ENCODE measurements at regions not wholly inside any gene's neighbourhood (a gene's known extent, or its start where the extent isn't known, plus 50 kb on each side); places are given as distances from the start of the nearest gene placed in this dataset.

DNA sequence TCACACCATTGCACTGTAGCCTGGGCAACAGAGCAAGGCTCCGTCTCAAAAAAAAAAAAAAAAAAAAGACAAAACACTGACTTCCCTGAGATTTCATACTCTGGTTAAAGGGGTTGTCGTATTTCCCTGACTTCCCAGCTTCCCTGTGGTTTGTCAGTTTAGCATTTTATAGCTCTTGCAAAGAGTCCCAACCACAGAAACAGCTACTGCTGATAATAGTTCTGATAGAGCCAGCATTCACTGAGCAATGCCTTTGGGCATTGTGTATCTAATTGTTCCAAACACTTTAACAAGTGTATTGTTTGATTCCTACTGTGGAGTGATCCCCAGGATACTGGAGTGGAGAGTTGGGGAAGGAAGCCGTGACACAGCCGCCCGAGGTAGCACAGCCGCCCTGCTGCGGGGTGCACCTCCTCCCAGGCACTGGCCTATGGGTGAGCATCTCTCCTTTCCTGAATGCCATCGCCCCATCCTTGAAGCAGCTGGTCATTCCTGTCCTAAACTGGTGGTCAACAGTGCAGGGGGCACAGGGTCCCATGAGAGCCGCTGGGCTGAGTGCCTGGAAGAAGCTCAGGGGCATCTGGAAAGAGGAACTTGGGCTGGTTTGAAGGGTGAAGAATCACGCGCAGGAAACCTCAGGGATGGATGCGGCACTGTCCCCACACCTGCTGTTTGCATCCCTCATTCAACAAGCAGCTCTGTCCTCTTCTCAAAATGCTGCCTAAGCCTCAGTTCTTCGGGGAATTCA, 81.0 kb upstream of the TMEM18 start:
- H3K4me3 ChIP-seq (ENCODE audit: low read depth, low read length), result no peak overlapping the region
- TF ChIP-seq, protein P1, sequence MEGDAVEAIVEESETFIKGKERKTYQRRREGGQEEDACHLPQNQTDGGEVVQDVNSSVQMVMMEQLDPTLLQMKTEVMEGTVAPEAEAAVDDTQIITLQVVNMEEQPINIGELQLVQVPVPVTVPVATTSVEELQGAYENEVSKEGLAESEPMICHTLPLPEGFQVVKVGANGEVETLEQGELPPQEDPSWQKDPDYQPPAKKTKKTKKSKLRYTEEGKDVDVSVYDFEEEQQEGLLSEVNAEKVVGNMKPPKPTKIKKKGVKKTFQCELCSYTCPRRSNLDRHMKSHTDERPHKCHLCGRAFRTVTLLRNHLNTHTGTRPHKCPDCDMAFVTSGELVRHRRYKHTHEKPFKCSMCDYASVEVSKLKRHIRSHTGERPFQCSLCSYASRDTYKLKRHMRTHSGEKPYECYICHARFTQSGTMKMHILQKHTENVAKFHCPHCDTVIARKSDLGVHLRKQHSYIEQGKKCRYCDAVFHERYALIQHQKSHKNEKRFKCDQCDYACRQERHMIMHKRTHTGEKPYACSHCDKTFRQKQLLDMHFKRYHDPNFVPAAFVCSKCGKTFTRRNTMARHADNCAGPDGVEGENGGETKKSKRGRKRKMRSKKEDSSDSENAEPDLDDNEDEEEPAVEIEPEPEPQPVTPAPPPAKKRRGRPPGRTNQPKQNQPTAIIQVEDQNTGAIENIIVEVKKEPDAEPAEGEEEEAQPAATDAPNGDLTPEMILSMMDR (conservative IDR thresholded peaks at IDR 0.05; ENCODE audit: low read depth, low read length), result no peak
- no peak for DNase-seq (ENCODE audit: low read depth)

DNA sequence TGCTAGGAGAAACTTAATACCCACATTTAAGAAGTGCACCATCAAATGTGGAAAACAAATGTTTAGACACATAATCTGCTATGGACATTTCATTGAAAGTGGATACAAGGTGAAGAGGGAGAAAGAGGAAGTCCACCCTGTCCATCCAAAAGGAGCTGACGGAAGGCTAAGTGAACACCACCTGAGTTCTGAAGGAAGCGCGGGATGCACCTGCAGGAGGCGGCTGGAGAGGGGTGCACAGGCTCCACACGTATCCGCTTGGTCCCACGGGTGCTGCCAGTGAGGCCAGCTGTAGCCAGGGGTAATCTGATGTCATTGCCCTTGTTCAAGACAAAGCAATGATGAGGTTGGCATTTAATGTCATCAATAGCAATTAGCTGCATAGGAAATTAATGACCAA, 75.9 kb upstream of the TMEM18 start:
- DNase-seq (ENCODE audit: low read depth), result no peak
- TF ChIP-seq, protein P1 (conservative IDR thresholded peaks at IDR 0.05; ENCODE audit: low read depth, low read length), result no peak
- H3K4me3 ChIP-seq (ENCODE audit: low read depth, low read length), result no peak overlapping the region

DNA sequence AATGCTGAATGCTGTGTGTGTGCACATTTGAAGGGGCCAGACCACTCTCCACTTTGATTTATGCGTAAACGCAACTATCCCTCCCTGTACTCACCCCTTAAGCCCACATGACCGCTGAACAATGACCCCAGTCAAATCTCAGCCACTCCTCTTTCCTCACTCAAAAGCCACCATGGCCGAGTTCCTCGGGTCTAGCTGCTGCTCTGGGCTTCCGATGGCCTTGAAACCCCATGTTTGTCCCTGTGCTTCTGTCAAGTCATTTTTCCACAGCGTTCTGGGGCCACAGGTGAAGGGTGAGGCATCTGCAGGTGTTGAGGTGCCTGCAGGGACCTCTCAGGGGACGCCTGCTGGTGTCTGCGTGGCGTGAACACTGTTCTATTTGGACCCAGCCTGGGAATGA, 74.3 kb upstream of the TMEM18 start:
- DNase-seq (ENCODE audit: low read depth), result no peak
- no peak overlapping the region for H3K4me3 ChIP-seq (ENCODE audit: low read depth, low read length)
- TF ChIP-seq, protein P1 (conservative IDR thresholded peaks at IDR 0.05; ENCODE audit: low read depth, low read length), result no peak

DNA sequence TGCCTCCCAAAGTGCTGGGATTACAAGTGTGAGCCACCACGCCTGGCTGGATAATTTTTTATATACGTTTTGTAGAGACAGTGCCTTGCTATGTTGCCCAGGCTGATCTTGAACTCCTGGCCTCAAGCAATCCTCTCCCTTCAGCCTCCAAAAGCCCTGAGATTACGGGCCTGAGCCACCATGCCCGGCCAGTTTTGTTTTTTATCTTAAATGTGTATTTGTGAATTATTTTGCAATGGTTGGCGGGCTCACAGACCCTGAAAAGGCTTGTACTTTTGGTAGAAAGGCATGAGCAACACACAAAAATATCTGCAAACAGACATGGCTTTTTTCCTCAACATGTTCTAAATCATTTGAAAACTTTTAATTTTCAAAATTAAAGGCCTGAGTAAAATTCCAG, 73.4 kb upstream of the TMEM18 start:
- DNase-seq (ENCODE audit: low read depth), result no peak
- no peak overlapping the region for H3K4me3 ChIP-seq (ENCODE audit: low read depth, low read length)
- TF ChIP-seq, protein P1 (conservative IDR thresholded peaks at IDR 0.05; ENCODE audit: low read depth, low read length), result no peak

DNA sequence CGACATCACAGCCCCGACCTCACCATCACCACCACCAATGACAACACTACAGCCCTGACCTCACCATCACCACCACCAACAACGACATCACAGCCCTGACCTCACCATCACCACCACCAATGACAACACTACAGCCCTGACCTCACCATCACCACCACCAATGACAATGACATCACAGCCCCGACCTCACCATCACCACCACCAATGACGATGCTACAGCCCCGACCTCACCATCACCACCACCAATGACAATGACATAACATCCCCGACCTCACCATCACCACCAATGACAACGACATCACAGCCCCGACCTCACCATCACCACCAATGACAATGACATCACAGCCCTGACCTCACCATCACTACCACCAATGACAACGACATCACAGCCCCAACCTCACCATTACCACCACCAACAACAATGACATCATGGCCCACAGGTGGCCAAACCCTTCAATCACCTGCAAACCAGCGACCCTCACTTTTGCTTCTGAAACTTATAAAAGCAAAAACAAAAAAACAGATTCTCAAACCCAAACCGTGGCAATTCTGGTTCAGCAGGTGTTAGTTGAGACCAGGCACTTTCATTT, 70.7 kb upstream of the TMEM18 start:
- DNase-seq (ENCODE audit: low read depth), result no peak
- H3K4me3 ChIP-seq (ENCODE audit: low read depth, low read length), result no peak overlapping the region
- TF ChIP-seq, protein P1 (conservative IDR thresholded peaks at IDR 0.05; ENCODE audit: low read depth, low read length), result no peak

DNA sequence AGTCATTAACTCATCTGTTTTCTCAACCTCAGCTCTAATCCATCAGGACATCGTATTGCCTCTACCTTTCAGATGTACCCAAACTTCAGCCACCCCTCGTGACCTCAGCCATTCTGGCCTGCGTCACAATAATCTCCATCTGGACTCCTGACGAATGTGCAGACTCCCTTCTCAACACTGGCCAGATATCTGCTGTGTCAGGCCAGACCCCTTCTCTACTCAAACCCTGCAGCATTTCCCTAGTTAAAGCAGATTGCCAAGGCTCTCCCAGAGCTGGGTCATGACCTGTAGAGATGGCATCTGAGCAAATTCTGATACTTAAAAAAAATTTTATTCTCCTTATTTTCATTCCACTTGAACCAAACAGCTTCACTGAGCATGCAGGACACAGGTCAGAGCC, 69.5 kb upstream of the TMEM18 start:
- TF ChIP-seq, protein P1 (conservative IDR thresholded peaks at IDR 0.05; ENCODE audit: low read depth, low read length), result no peak
- H3K4me3 ChIP-seq (ENCODE audit: low read depth, low read length), result no peak overlapping the region
- no peak for DNase-seq (ENCODE audit: low read depth)

DNA sequence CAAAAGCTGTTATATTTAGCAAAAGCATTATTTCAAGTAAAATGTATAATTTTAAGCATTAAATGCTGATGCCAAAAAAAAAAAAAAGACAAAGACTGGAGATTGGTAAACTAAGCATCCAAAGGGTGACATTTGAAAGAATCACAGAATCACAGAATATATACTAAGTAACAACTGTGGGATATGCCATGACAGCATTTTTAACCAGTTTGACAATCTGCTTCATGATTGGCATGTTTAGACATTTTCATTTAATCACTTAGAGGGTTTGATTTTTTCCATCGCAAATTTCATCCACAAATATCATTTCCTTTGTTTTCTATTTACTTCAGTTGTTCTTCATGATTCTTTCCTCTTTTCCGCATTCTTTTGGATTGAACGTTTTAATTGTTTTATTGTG, 66.9 kb upstream of the TMEM18 start:
- TF ChIP-seq, protein P1 (conservative IDR thresholded peaks at IDR 0.05; ENCODE audit: low read depth, low read length), result no peak
- no peak overlapping the region for H3K4me3 ChIP-seq (ENCODE audit: low read depth, low read length)

More for the DNA sequence above, 66.9 kb upstream of the TMEM18 start:
- DNase-seq (ENCODE audit: low read depth), result no peak
